IPS-20b (cell line): ENCODE measurements at regions not wholly inside any gene's neighbourhood (a gene's known extent, or its start where the extent isn't known, plus 50 kb on each side); places are given as distances from the start of the nearest gene placed in this dataset.
"Not testable (repeated sequence)": the region's sequence is repeated elsewhere in the genome, so short reads cannot be mapped to it uniquely, and the experiment has no call there.

Experiments
- H3K27ac ChIP-seq: one replicate; pipeline ENCODE4 v1.5.1; 2013; ENCODE audit warnings: low read length
- H3K27me3 ChIP-seq: 2 replicates; pipeline ENCODE4 v1.6.1; 2013; ENCODE audit warnings: mild to moderate bottlenecking, low read length, inconsistent platforms; ENCODE audit not compliant: insufficient read depth
- H3K36me3 ChIP-seq: 2 replicates; pipeline ENCODE4 v1.6.1; 2013; ENCODE audit warnings: low read depth, mild to moderate bottlenecking, inconsistent platforms, low read length, moderate library complexity; ENCODE audit not compliant: insufficient read depth
- H3K4me1 ChIP-seq: 2 replicates; pipeline ENCODE4 v1.6.1; 2013; ENCODE audit warnings: mild to moderate bottlenecking, control low read depth, inconsistent platforms, low read length, moderate library complexity; ENCODE audit not compliant: insufficient read depth
- H3K4me3 ChIP-seq: 2 replicates; pipeline ENCODE4 v1.5.1; 2013; ENCODE audit warnings: mild to moderate bottlenecking, low read length, inconsistent platforms
- H3K9ac ChIP-seq: 2 replicates; pipeline ENCODE4 v1.6.1; 2013; ENCODE audit warnings: low read depth, mild to moderate bottlenecking, inconsistent platforms, low read length, moderate library complexity
- H3K9me3 ChIP-seq: 2 replicates; pipeline ENCODE4 v1.6.1; 2013; ENCODE audit warnings: mild to moderate bottlenecking, low read depth, low read length, inconsistent platforms; ENCODE audit not compliant: insufficient read depth

GRCh38 chr5:72600391-72600981 is 93.3 kb upstream of the ZNF366 start:
- H3K9ac ChIP-seq, result no peak overlapping the region

DNA sequence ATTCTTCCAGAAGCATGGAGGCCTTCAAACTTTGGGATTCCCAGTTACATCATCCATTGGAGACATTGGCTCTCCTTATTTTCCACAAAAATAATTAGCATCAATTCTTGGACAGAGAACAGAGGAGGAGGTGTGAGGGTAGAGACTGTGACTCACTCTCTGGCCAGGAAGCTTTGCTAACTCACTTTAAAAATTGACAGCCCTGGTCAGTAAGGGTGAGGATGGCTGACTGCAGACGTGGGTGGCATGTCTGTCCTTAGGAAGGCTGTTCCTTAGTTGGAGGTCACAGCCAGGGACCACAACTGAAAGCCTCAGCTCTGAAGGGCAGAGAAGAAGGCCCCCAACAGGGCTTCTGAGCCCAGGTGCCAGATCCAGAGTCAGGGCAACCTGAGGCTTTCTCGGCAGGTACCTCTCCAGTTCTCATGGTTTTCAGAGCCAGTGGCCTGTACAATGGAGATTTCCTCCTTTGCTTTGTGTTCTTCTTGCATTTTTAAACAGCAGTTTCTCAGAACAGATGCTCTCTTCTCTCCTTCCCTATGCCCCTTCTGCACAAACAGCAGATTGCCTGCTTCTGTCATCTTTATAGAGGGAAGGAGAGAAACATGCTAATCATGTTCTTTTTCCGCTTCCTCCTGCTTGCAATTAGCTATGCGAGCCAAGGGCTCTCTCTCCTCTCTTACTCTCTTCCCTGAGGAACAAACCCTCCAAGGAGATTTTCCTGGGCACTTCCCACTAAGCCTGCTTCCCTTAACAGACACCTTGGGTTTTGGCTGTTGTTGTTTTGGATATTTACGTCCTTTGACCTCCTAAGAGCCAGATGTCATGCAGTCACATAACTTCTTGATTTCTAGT is 92.5 kb upstream of the ZNF366 start:
- no peaks in the 10 kb centered on the region for H3K36me3 ChIP-seq
- no peak overlapping the region for H3K9ac ChIP-seq
- H3K27me3 ChIP-seq, result no peaks in the 10 kb centered on the region
- no peak overlapping the region for H3K4me3 ChIP-seq
- H3K27ac ChIP-seq, result no peak overlapping the region
- peaks cover 6% of the 10 kb centered on the region; the same call in 1 of the 2 replicates for H3K4me1 ChIP-seq
- peaks cover 7% of the 10 kb centered on the region for H3K9me3 ChIP-seq

More at GRCh38 chr5:72600391-72600981, 93.3 kb upstream of the ZNF366 start:
- no peaks in the 10 kb centered on the region for H3K27me3 ChIP-seq
- no peak overlapping the region for H3K27ac ChIP-seq
- peaks cover 6% of the 10 kb centered on the region; the same call in 1 of the 2 replicates for H3K4me1 ChIP-seq
- H3K36me3 ChIP-seq, result no peaks in the 10 kb centered on the region
- H3K9me3 ChIP-seq, result peaks cover 7% of the 10 kb centered on the region
- no peak overlapping the region for H3K4me3 ChIP-seq

GRCh38 chr5:72599065-72599433 is 91.8 kb upstream of the ZNF366 start:
- Histone ChIP-seq H3K4me3 (no peak overlapping the region), H3K9ac (no peak overlapping the region)

GRCh38 chr5:72598401-72599064 is 91.3 kb upstream of the ZNF366 start:
- no peak overlapping the region for H3K27ac ChIP-seq
- no peaks in the 10 kb centered on the region for H3K36me3 ChIP-seq
- H3K9me3 ChIP-seq, result peaks cover 7% of the 10 kb centered on the region
- H3K4me3 ChIP-seq, result no peak overlapping the region
- peaks cover 6% of the 10 kb centered on the region; the same call in 1 of the 2 replicates for H3K4me1 ChIP-seq
- no peak overlapping the region for H3K9ac ChIP-seq
- H3K27me3 ChIP-seq, result no peaks in the 10 kb centered on the region

More at GRCh38 chr5:72599065-72599433, 91.8 kb upstream of the ZNF366 start:
- no peaks in the 10 kb centered on the region for H3K27me3 ChIP-seq
- H3K4me1 ChIP-seq, result peaks cover 6% of the 10 kb centered on the region; the same call in 1 of the 2 replicates
- no peaks in the 10 kb centered on the region for H3K36me3 ChIP-seq
- H3K27ac ChIP-seq, result no peak overlapping the region
- H3K9me3 ChIP-seq, result peaks cover 7% of the 10 kb centered on the region

DNA sequence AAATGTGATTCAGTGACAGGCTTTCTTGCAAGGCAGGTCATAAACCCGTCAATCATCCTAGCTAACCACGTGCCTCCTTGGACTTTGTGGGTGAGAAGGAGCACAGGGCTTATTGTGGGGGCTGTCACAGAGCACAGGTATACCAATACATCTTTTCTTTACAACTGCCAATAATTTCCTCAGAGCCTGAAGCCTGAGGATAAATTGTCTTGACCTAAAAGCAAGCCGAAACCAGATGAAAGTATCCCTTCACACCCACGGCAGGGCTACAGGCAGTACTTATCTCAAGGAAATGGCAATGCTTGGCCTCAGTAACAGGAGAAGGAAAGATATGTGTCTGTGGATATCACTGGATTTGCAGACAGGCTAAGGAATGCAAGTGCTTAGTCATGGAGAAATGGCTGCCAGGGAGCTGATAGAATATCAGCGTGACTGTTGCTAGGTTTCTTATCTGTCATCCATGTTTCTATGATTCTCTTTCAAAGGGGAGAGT is 90.3 kb upstream of the ZNF366 start:
- Histone ChIP-seq H3K9ac (no peak overlapping the region; the same call in 1 of the 2 replicates), H3K4me3 (no peak overlapping the region), H3K27ac (no peak overlapping the region)

GRCh38 chr5:72596956-72597355 is 89.7 kb upstream of the ZNF366 start:
- Histone ChIP-seq H3K4me3 (no peak overlapping the region), H3K27ac (no peak overlapping the region), H3K36me3 (no peaks in the 10 kb centered on the region), H3K9ac (no peak overlapping the region), H3K9me3 (peaks cover 7% of the 10 kb centered on the region), H3K27me3 (no peaks in the 10 kb centered on the region), H3K4me1 (peaks cover 6% of the 10 kb centered on the region; the same call in 1 of the 2 replicates)

More for the DNA sequence above, 90.3 kb upstream of the ZNF366 start:
- H3K9me3 ChIP-seq, result peaks cover 7% of the 10 kb centered on the region
- H3K36me3 ChIP-seq, result no peaks in the 10 kb centered on the region
- no peaks in the 10 kb centered on the region for H3K27me3 ChIP-seq
- H3K4me1 ChIP-seq, result peaks cover 6% of the 10 kb centered on the region; the same call in 1 of the 2 replicates

GRCh38 chr5:72588640-72589039 is 81.4 kb upstream of the ZNF366 start:
- Histone ChIP-seq H3K4me1 (no peaks in the 10 kb centered on the region), H3K27ac (no peak overlapping the region), H3K4me3 (no peak overlapping the region)

DNA sequence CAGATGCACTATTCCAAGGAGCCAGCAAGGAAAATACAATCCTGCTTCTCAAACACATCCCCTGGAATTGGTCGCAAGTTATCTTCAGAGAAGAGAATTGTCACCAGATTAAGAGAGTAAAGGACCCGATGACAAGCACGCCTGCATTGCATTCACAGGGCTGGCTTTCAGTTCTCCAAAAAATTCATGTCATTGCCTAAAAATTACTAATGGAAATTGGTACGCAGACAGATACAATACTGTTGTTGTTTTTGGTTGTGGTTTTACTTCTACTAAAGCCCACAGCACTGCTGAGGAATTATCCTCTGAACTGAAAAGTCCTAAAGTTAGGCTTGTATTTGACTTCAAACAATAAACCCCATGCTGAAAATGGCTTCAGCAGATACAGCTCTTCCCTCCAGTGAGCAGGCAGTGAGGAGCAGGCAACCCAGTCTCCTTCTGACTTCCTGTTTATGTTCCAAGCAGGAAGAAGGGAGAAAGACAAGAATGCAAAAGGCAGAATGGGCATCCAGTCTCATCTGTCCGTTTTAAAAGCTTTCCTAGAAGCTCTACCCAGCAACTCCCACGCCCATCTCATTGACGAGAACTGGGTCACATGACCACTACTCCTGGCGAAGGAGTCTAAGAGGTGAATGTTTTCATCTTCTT is 80.6 kb upstream of the ZNF366 start:
- no peaks in the 10 kb centered on the region for H3K9me3 ChIP-seq
- no peak overlapping the region for H3K27ac ChIP-seq
- H3K9ac ChIP-seq, result no peak overlapping the region

More at GRCh38 chr5:72588640-72589039, 81.4 kb upstream of the ZNF366 start:
- no peaks in the 10 kb centered on the region for H3K9me3 ChIP-seq
- no peaks in the 10 kb centered on the region for H3K36me3 ChIP-seq
- H3K9ac ChIP-seq, result no peak overlapping the region
- no peaks in the 10 kb centered on the region for H3K27me3 ChIP-seq

GRCh38 chr5:72586788-72587530 is 79.7 kb upstream of the ZNF366 start:
- Histone ChIP-seq H3K4me1 (no peaks in the 10 kb centered on the region), H3K9me3 (no peaks in the 10 kb centered on the region), H3K9ac (no peak overlapping the region), H3K4me3 (no peak overlapping the region), H3K27ac (no peak overlapping the region), H3K36me3 (no peaks in the 10 kb centered on the region), H3K27me3 (no peaks in the 10 kb centered on the region)

More for the DNA sequence above, 80.6 kb upstream of the ZNF366 start:
- H3K4me3 ChIP-seq, result no peak overlapping the region
- H3K4me1 ChIP-seq, result no peaks in the 10 kb centered on the region
- H3K36me3 ChIP-seq, result no peaks in the 10 kb centered on the region
- H3K27me3 ChIP-seq, result no peaks in the 10 kb centered on the region

DNA sequence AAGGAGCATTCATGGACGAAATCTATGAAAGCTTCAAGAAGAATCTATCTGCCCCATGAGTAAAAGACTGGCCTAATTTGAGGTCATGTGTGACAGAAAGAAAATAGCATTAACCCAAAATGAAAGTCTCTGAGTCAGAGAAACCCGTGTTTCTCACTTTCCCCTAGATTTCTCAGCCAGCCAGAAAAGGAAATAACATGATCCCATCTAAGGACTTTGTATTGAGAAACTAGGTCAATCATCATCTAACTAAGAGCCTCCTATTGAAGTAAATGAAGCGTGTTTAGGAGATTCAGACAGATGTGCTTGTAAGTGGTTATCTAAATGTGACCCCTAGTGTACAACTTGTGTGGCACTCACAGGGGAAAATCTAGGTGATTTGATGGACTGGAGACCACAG is 77.3 kb upstream of the ZNF366 start:
- H3K27me3 ChIP-seq, result no peaks in the 10 kb centered on the region
- no peak overlapping the region for H3K9ac ChIP-seq
- H3K9me3 ChIP-seq, result no peaks in the 10 kb centered on the region
- no peaks in the 10 kb centered on the region for H3K4me1 ChIP-seq
- H3K27ac ChIP-seq, result no peak overlapping the region
- no peaks in the 10 kb centered on the region for H3K36me3 ChIP-seq
- H3K4me3 ChIP-seq, result no peak overlapping the region

DNA sequence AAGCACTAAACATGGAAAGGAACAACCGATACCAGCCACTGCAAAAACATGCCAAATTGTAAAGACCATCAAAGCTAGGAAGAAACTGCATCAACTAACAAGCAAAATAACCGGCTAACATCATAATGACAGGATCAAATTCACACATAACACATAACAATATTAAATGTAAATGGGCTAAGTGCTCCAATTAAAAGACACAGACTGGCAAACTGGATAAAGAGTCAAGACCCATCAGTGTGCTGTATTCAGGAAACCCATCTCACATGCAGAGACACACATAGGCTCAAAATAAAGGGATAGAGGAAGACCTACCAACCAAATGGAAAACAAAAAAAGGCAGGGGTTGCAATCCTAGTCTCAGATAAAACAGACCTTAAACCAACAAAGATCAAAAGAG is 72.1 kb upstream of the ZNF366 start:
- H3K36me3 ChIP-seq, H3K4me1 ChIP-seq, H3K4me3 ChIP-seq, H3K27me3 ChIP-seq, H3K9ac ChIP-seq, H3K27ac ChIP-seq: not testable (repeated sequence)
- peaks cover 13% of the 10 kb centered on the region; the same call in 1 of the 2 replicates for H3K9me3 ChIP-seq
